ENCODE measurements at regions not wholly inside any gene's neighbourhood (a gene's known extent, or its start where the extent isn't known, plus 50 kb on each side); places are given as distances from the start of the nearest gene placed in this dataset.

- no peak for TF ChIP-seq CTCF (IDR thresholded peaks at IDR 0.05; ENCODE audit: insufficient read depth, low read depth, low read length)
- TF ChIP-seq EZH2 (IDR thresholded peaks at IDR 0.05; ENCODE audit: insufficient read depth, low read length), result no peak
Observed at GRCh38 chr7:26011039-26011696, 140.8 kb upstream of the NFE2L3 start.

Data from astrocyte (in vitro differentiated cells and primary cell).